Uterus (tissue), 3 donors: ENCODE measurements at regions not wholly inside any gene's neighbourhood (a gene's known extent, or its start where the extent isn't known, plus 50 kb on each side); places are given as distances from the start of the nearest gene placed in this dataset.

Source experiments
- DNase-seq, 2 donors: peaks; one replicate each; pipeline ENCODE4 v3.0.0-alpha.2; 2019 to 2020
- H3K27ac ChIP-seq, 2 donors: fragments of 200-600 bp; sonication (generic); 1 replicate in 1 of 2; 2 replicates in 1 of 2; pipeline ENCODE4 v1.5.1; 2016 to 2018
- H3K27me3 ChIP-seq, 2 donors: fragments of 200-600 bp; sonication (generic); one replicate each; pipeline ENCODE4 v1.5.1; 2018 to 2019; ENCODE audit warnings: control low read depth in 1 of 2
- H3K36me3 ChIP-seq, 2 donors: fragments of 200-600 bp; sonication (generic); one replicate each; pipeline ENCODE4 v1.5.1; 2019; ENCODE audit warnings: control low read depth in 1 of 2
- H3K4me1 ChIP-seq, 2 donors: fragments of 200-600 bp; sonication (generic); one replicate each; pipeline ENCODE4 v1.5.1; 2018 to 2019; ENCODE audit warnings: control low read depth in 1 of 2
- H3K4me3 ChIP-seq, 2 donors: fragments of 200-600 bp; sonication (generic); 1 replicate in 1 of 2; 2 replicates in 1 of 2; pipeline ENCODE4 v1.5.1; 2018 to 2019; ENCODE audit warnings: mild to moderate bottlenecking in 1 of 2
- H3K9me3 ChIP-seq, 2 donors: fragments of 200-600 bp; sonication (generic); one replicate each; pipeline ENCODE4 v1.5.1; 2019; ENCODE audit warnings: control low read depth in 1 of 2
- CTCF ChIP-seq, 4 experiments: fragments of 200-600 bp in 2 of 4; fragments of 450-650 bp in 2 of 4; sonication (generic) in 2 of 4; IDR thresholded peaks; one replicate each; pipeline ENCODE4 v1.5.1; 2016 to 2019; ENCODE audit warnings: antibody characterized with exemption in 4 of 4, mild to moderate bottlenecking in 2 of 4, moderate library complexity in 1 of 4
- POLR2A ChIP-seq, 2 donors: fragments of 450-650 bp; IDR thresholded peaks; one replicate each; pipeline ENCODE4 v1.6.1; 2016; ENCODE audit warnings: antibody characterized with exemption in 2 of 2, mild to moderate bottlenecking in 1 of 2, moderate library complexity in 1 of 2
- intact Hi-C: fragments of 100-400 bp; cut with DNase I; formaldehyde crosslinking; loops from one replicate; pipeline ENCODE4 v1.15.1; 2023; ENCODE audit warnings: low total_unique reads
- donor health status: DM: yes; HTN: yes; CAD: no.

GRCh38 chr4:77376788-77377460 is 219.9 kb downstream of the CCNG2 start:
- intact Hi-C loops, result no loop called here
- TF ChIP-seq CTCF (IDR thresholded peaks at IDR 0.05) (no peak), POLR2A (IDR thresholded peaks at IDR 0.05) (no peak)

GRCh38 chr4:77384094-77384493 is 221.5 kb upstream of the CXCL13 start:
- TF ChIP-seq CTCF (IDR thresholded peaks at IDR 0.05) (no peak), POLR2A (IDR thresholded peaks at IDR 0.05) (no peak)
- Histone ChIP-seq H3K9me3 (no peaks in the 10 kb centered on the region), H3K27ac (no peak overlapping the region), H3K4me3 (no peak overlapping the region), H3K4me1 (no peaks in the 10 kb centered on the region), H3K27me3 (no peaks in the 10 kb centered on the region), H3K36me3 (no peaks in the 10 kb centered on the region)
- DNase-seq, result no peak
- intact Hi-C loops, result no loop called here

More at GRCh38 chr4:77376788-77377460, 219.9 kb downstream of the CCNG2 start:
- Histone ChIP-seq H3K27me3 (no peaks in the 10 kb centered on the region), H3K36me3 (no peaks in the 10 kb centered on the region), H3K4me1 (no peaks in the 10 kb centered on the region), H3K27ac (no peak overlapping the region), H3K9me3 (no peaks in the 10 kb centered on the region), H3K4me3 (no peak overlapping the region)
- DNase-seq, result no peak

GRCh38 chr4:77385124-77385969 is 220.3 kb upstream of the CXCL13 start:
- intact Hi-C loops, result no loop called here
- Histone ChIP-seq H3K27me3 (no peaks in the 10 kb centered on the region), H3K4me1 (no peaks in the 10 kb centered on the region), H3K9me3 (no peaks in the 10 kb centered on the region), H3K36me3 (no peaks in the 10 kb centered on the region), H3K27ac (no peak overlapping the region), H3K4me3 (no peak overlapping the region)
- no peak for TF ChIP-seq POLR2A (IDR thresholded peaks at IDR 0.05)
- TF ChIP-seq CTCF (IDR thresholded peaks at IDR 0.05), result peak; percentile 45 to 69 (median 62)
- peak; percentile 22 to 31 for DNase-seq

- TF ChIP-seq CTCF (IDR thresholded peaks at IDR 0.05) (no peak), POLR2A (IDR thresholded peaks at IDR 0.05) (no peak)
- H3K4me3 ChIP-seq, result no peak overlapping the region
- intact Hi-C loops, result no loop called here
Measured at GRCh38 chr4:77393996-77394395, 211.6 kb upstream of the CXCL13 start.

GRCh38 chr4:77395481-77395880 is 210.1 kb upstream of the CXCL13 start:
- Histone ChIP-seq H3K27me3 (no peaks in the 10 kb centered on the region), H3K36me3 (no peaks in the 10 kb centered on the region), H3K4me3 (no peak overlapping the region), H3K4me1 (no peaks in the 10 kb centered on the region), H3K27ac (no peak overlapping the region), H3K9me3 (no peaks in the 10 kb centered on the region)
- TF ChIP-seq CTCF (IDR thresholded peaks at IDR 0.05) (no peak), POLR2A (IDR thresholded peaks at IDR 0.05) (no peak)
- DNase-seq, result no peak
- intact Hi-C loops, result no loop called here

More at GRCh38 chr4:77393996-77394395, 211.6 kb upstream of the CXCL13 start:
- H3K4me1 ChIP-seq, result no peaks in the 10 kb centered on the region
- no peak for DNase-seq
- H3K36me3 ChIP-seq, result no peaks in the 10 kb centered on the region
- H3K27me3 ChIP-seq, result no peaks in the 10 kb centered on the region
- H3K9me3 ChIP-seq, result no peaks in the 10 kb centered on the region
- no peak overlapping the region for H3K27ac ChIP-seq
